GM19239 (cell line): ENCODE measurements at regions not wholly inside any gene's neighbourhood (a gene's known extent, or its start where the extent isn't known, plus 50 kb on each side); places are given as distances from the start of the nearest gene placed in this dataset.

Source experiments
- DNase-seq: peaks from one replicate; pipeline ENCODE4 v3.0.0; 2011; ENCODE audit warnings: low spot score; ENCODE audit not compliant: insufficient read length
- FAIRE-seq: peaks from 2 replicates; lab custom pipeline; 2011; peaks lifted over from hg19 to GRCh38; lab: Jason Lieb, UNC

DNA sequence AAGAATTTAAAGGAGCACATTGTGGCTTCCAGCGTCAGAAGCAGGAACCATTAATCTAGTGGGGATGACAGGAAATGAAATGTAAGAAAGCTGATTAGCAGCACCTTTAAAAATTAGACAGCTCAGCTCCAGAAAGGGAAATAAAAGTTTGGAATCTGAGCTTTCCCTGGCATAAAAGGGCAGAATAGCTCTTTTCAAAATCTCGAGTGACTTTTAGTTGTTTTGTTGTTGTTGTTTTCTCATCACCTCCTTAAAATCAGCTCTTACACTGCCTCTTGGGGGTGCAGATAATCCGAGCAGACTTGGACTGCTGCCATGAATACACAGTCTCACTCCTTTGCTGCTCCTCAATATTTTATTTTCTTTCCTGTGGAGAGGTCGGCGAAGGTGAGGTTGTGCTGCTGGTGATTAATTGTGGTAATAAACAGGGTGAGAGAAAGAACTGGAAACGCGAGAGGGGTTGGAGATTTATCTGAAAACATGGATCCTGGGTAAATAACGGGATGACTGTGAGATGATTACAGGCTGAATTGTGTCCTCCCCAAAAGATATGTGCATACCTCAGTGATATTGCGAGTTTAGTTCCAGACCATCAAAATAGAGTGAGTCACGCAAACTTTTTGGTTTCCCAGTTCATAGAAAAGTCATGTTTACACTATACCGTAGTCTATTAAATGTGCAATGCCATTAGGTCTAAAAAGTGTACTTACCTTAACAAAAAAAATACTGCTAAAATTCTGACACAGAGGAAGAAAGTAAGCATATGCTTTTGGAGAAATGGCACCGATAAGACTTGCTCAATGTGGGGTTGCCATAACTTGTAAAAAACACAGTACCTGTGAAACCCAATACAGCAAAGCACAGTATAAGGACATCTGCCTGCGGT lies 787.7 kb downstream of the UQCRFS1 start:
- no peak for FAIRE-seq
- DNase-seq: no peak

DNA sequence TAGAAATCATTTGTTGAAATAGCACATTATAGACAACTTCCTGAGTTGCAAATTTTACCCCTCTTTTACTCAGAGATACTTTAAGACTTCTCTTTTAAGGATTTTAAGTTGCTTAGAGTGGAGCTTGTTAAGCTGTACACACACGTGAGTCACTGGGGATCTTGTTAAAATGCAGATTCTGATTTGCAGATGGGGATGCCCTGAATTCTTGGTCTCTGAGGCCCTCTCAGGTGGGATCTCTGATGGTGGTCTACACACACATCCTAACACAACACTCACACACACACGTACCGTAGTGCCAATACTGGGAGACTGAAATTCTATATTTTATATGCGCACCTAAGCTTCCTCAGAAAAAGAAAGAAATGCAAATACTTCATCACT lies 788.3 kb downstream of the UQCRFS1 start:
- DNase-seq (no peak), FAIRE-seq (no peak)

GRCh38 chr19:28424077-28424476 lies 788.9 kb downstream of the UQCRFS1 start:
- DNase-seq: no peak
- no peak for FAIRE-seq

- no peak for FAIRE-seq
Observed at GRCh38 chr19:28422791-28423650, 789.9 kb downstream of the UQCRFS1 start.

GRCh38 chr19:28422046-28422445 lies 790.9 kb downstream of the UQCRFS1 start:
- no peak for FAIRE-seq
- no peak for DNase-seq

More at GRCh38 chr19:28422791-28423650, 789.9 kb downstream of the UQCRFS1 start:
- no peak for DNase-seq

- no peak for FAIRE-seq
- no peak for DNase-seq
Observed at GRCh38 chr19:28420811-28421550, 792.0 kb downstream of the UQCRFS1 start.

- no peak for FAIRE-seq
- DNase-seq: no peak
Observed at GRCh38 chr19:28419312-28419711, 793.6 kb downstream of the UQCRFS1 start.

GRCh38 chr19:28417361-28417760 lies 795.6 kb downstream of the UQCRFS1 start:
- DNase-seq (no peak), FAIRE-seq (no peak)

DNA sequence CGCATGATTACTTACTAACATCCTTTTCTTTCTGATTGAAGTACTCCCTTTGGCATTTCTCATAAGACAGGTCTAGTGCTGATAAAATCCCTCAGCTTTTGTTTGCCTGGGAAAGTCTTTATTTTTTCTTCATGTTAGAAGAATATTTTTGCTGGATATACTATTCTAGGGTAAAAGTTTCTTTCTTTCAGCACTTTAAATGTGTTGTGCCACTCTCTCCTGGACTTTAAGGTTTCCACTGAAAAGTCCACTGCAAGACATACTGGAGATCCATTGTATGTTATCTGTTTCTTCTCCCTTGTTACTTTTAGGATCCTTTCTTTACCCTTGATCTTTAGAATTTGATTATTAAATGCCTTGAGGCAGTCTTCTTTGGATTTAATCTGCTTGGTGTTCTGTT lies 796.7 kb downstream of the UQCRFS1 start:
- DNase-seq (no peak), FAIRE-seq (no peak)

DNA sequence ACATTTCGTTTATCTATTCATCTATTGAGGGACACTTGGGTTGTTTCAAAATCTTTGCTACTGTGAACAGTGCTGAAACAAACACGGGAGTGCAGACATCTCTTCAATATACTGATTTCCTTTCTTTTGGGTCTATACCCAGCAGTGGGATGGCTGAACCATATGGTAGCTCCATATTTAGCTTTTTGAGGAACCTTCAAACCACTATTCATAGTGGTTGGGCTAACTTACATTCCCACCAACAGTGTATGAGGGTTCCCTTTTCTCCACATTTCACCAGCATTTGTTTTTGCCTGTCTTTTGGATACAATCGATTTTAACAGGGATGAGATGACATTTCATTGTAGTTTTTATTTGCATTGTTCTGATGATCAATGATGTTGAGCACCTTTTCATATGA lies 798.2 kb downstream of the UQCRFS1 start:
- FAIRE-seq (no peak), DNase-seq (no peak)

GRCh38 chr19:28409859-28410258 lies 803.1 kb downstream of the UQCRFS1 start:
- DNase-seq (no peak), FAIRE-seq (no peak)

DNA sequence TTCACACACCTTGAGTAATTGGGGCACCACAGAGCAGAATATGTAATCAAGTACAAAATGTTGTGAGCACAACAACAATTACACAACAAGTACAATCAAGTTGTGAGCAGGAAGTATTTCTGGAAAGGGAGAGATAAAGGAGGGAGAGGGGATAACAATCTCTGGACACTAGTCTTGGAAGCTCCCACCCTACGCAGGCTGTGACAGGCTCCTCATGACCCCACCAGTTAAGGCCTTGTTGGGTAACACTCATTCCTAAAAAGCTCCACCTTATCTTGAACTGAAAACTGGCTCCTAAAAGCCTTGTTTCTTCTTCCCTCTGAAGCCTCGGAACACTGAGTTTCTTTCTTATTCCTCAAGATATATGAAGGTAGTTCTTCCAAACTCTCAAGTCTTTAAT lies 806.0 kb downstream of the UQCRFS1 start:
- no peak for DNase-seq
- no peak for FAIRE-seq

- DNase-seq (no peak), FAIRE-seq (no peak)
Observed at GRCh38 chr19:28405346-28405742, 807.6 kb downstream of the UQCRFS1 start.

GRCh38 chr19:28404472-28404871 lies 808.5 kb downstream of the UQCRFS1 start:
- no peak for FAIRE-seq
- no peak for DNase-seq

GRCh38 chr19:28403690-28404089 lies 809.3 kb downstream of the UQCRFS1 start:
- FAIRE-seq (no peak), DNase-seq (no peak)

DNA sequence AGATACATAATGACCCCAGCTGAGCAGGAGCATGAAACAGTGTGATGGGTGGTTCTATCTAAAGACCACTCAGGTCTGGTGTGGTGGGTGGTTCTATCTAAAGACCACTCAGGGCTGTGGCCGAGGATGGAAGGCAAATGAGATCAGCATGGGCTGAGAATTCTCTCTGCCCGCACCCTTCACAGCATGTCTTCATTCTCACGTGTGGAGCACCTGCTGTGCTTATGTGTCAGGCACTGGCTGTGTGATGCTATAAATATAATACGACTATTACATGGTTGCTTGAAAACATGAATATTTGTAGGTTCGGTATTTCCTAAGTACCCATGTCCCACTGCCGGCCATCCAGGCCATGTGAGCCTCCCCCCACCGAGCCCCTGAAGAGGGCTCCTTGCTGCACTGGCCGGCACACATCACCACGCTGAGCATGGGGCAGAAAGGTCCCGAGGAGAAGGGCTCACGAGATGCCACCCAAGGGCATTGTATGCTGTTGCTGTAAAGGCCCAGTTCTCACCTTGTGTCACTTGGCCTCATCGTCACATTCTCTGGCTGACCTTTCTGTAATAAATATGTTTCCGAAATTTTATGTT lies 810.2 kb downstream of the UQCRFS1 start:
- DNase-seq: no peak
- FAIRE-seq: no peak

- DNase-seq: no peak
- no peak for FAIRE-seq
Observed at GRCh38 chr19:28401739-28402424, 811.1 kb downstream of the UQCRFS1 start.

- FAIRE-seq (no peak), DNase-seq (no peak)
Observed at GRCh38 chr19:28400953-28401671, 811.8 kb downstream of the UQCRFS1 start.

DNA sequence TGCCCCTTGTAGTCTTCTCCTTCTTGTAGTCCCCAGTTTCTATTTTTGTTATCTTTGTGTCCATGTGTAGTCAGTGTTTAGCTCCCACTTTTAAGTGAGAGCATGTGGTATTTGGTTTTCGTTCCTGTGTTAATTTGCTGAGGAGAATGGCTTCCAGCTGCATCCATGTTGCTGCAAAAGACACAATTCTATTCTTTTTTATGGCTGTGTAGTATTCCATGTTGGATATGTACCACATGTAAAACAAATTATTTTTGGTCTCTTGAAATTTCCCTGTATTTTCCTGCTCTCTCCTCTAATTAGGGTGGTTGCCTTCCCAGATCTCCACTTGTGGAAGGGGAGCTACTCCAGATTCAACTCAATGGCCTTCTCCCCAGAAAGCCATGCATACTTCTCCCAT lies 813.8 kb downstream of the UQCRFS1 start:
- FAIRE-seq (no peak), DNase-seq (no peak)
